Stimulated activated CD4-positive, alpha-beta T cell treated with anti-CD3 and anti-CD28 coated beads, Interleukin-2, amount 100 ng/mL, for 4 hours (primary cell): ENCODE measurements at regions not wholly inside any gene's neighbourhood (a gene's known extent, or its start where the extent isn't known, plus 50 kb on each side); places are given as distances from the start of the nearest gene placed in this dataset.

ENCODE experiments used
- DNase-seq: peaks from one replicate; pipeline ENCODE4 v3.0.0-alpha.2; 2020; ENCODE audit warnings: low read depth

GRCh38 chr9:99752417-99753109, 69.1 kb upstream of the NR4A3 start:
- no peak for DNase-seq

- DNase-seq: no peak
These were observed 68.2 kb upstream of the NR4A3 start for GRCh38 chr9:99753436-99753835.

GRCh38 chr9:99760421-99760820, 61.3 kb upstream of the NR4A3 start:
- DNase-seq: no peak

GRCh38 chr9:99762470-99762869, 59.2 kb upstream of the NR4A3 start:
- DNase-seq: no peak
